Common myeloid progenitor, CD34-positive (primary cell): ENCODE measurements at regions not wholly inside any gene's neighbourhood (a gene's known extent, or its start where the extent isn't known, plus 50 kb on each side); places are given as distances from the start of the nearest gene placed in this dataset.

Experiments used
- CTCF ChIA-PET: fragments of 350-600 bp; sonication (Branson Sonifier 250); formaldehyde crosslinking; loops from one replicate; lab custom pipeline; 2021; ENCODE audit warnings: antibody characterized with exemption; lab: Charles Lee
- POLR2A ChIA-PET: fragments of 350-600 bp; sonication (Branson Sonifier 250); formaldehyde crosslinking; loops from one replicate; lab custom pipeline; 2021; ENCODE audit warnings: antibody characterized with exemption; lab: Charles Lee
- DNase-seq, 3 donors: peaks; one replicate each; pipeline versions ENCODE4 v3.0.0 to v3.0.0-alpha.2; 2013
- H3K27ac ChIP-seq, 2 experiments: 1 replicate in 1 of 2; 2 replicates in 1 of 2; pipeline ENCODE4 v1.7.0; 2013; ENCODE audit warnings: inconsistent platforms in 2 of 2, low read length in 2 of 2, mild to moderate bottlenecking in 2 of 2, low read depth in 1 of 2, moderate library complexity in 1 of 2; ENCODE audit not compliant: severe bottlenecking in 2 of 2, insufficient read depth in 1 of 2, poor library complexity in 1 of 2
- H3K27me3 ChIP-seq, 5 experiments: replicated peaks in 2 of 5; 1 replicate in 3 of 5; 2 replicates in 2 of 5; pipeline versions ENCODE4 v1.6.1 to v1.7.0; 2013; ENCODE audit warnings: low read length in 4 of 5, mild to moderate bottlenecking in 2 of 5, moderate library complexity in 2 of 5, inconsistent platforms in 1 of 5; ENCODE audit not compliant: insufficient read depth in 5 of 5, control insufficient read depth in 4 of 5
- H3K36me3 ChIP-seq, 4 experiments: 1 replicate in 2 of 4; 2 replicates in 2 of 4; pipeline versions ENCODE4 v1.6.1 to v1.7.0; 2013; ENCODE audit warnings: low read length in 3 of 4, control low read depth in 1 of 4, mild to moderate bottlenecking in 1 of 4; ENCODE audit not compliant: control insufficient read depth in 4 of 4, insufficient read depth in 4 of 4
- H3K4me1 ChIP-seq, 4 experiments: 1 replicate in 3 of 4; 2 replicates in 1 of 4; pipeline versions ENCODE4 v1.6.1 to v1.7.1; 2013; ENCODE audit warnings: low read length in 3 of 4, mild to moderate bottlenecking in 3 of 4, control low read depth in 1 of 4, inconsistent platforms in 1 of 4, moderate library complexity in 1 of 4; ENCODE audit not compliant: control insufficient read depth in 4 of 4, insufficient read depth in 4 of 4; ENCODE audit errors: control extremely low read depth in 1 of 4
- H3K4me3 ChIP-seq, 7 experiments: 1 replicate in 4 of 7; 2 replicates in 3 of 7; pipeline versions ENCODE4 v1.5.1 to v1.7.0; 2013; ENCODE audit warnings: mild to moderate bottlenecking in 7 of 7, low read length in 6 of 7, moderate library complexity in 6 of 7, inconsistent platforms in 2 of 7, low read depth in 2 of 7, control low read depth in 1 of 7; ENCODE audit not compliant: insufficient read depth in 4 of 7, control insufficient read depth in 1 of 7; ENCODE audit errors: extremely low read depth in 1 of 7
- H3K9me3 ChIP-seq, 5 experiments: 1 replicate in 4 of 5; 2 replicates in 1 of 5; pipeline versions ENCODE4 v1.6.1 to v1.7.1; 2013; ENCODE audit warnings: low read length in 4 of 5, mild to moderate bottlenecking in 2 of 5, inconsistent platforms in 1 of 5, low read depth in 1 of 5, moderate library complexity in 1 of 5; ENCODE audit not compliant: control insufficient read depth in 4 of 5, insufficient read depth in 2 of 5; ENCODE audit errors: control extremely low read depth in 1 of 5
- WGBS: methylation state at CpG from one replicate; pipeline ENCODE4 v1.1.5; 2013; ENCODE audit not compliant: insufficient coverage; 5-methylcytosine and 5-hydroxymethylcytosine counted together

GRCh38 chr5:63346451-63346850 lies 615.8 kb downstream of the HTR1A start:
- Histone ChIP-seq H3K4me3 (no peak overlapping the region), H3K4me1 (no peaks in the 10 kb centered on the region), H3K27me3 (no peaks in the 10 kb centered on the region), H3K36me3 (no peaks in the 10 kb centered on the region), H3K27ac (no peak overlapping the region), H3K9me3 (no peaks in the 10 kb centered on the region)
- CTCF ChIA-PET, result no interaction called here
- POLR2A ChIA-PET, result no interaction called here
- no peak for DNase-seq

GRCh38 chr5:63341442-63341841 lies 620.8 kb downstream of the HTR1A start:
- no peak overlapping the region for H3K27ac ChIP-seq
- no CpG with 5 or more reads among the region's 2 CpGs for WGBS
- ChIA-PET POLR2A (no interaction called here), CTCF (no interaction called here)
- H3K4me3 ChIP-seq, result no peak overlapping the region
- no peak for DNase-seq
- H3K36me3 ChIP-seq, result no peaks in the 10 kb centered on the region
- H3K27me3 ChIP-seq, result no peaks in the 10 kb centered on the region
- peaks cover 0 to 3% (median 0%) of the 10 kb centered on the region in 5 experiments for H3K9me3 ChIP-seq
- H3K4me1 ChIP-seq, result no peaks in the 10 kb centered on the region

- ChIA-PET POLR2A (no interaction called here), CTCF (no interaction called here)
- H3K9me3 ChIP-seq, result no peaks in the 10 kb centered on the region
- H3K27ac ChIP-seq, result no peak overlapping the region
- no peak overlapping the region for H3K4me3 ChIP-seq
- H3K36me3 ChIP-seq, result no peaks in the 10 kb centered on the region
- DNase-seq, result no peak
- no peaks in the 10 kb centered on the region for H3K4me1 ChIP-seq
- H3K27me3 ChIP-seq, result no peaks in the 10 kb centered on the region
- WGBS, result 100% methylated on average over 1 of the region's 1 CpG
Observed at GRCh38 chr5:63323926-63324325, 638.3 kb downstream of the HTR1A start.

GRCh38 chr5:63314551-63314950 lies 647.7 kb downstream of the HTR1A start:
- WGBS, result 80% methylated on average over 1 of the region's 6 CpGs

GRCh38 chr5:63310644-63311043 lies 651.6 kb downstream of the HTR1A start:
- Histone ChIP-seq H3K27ac (no peak overlapping the region), H3K27me3 (no peaks in the 10 kb centered on the region), H3K9me3 (no peaks in the 10 kb centered on the region), H3K36me3 (no peaks in the 10 kb centered on the region), H3K4me1 (no peaks in the 10 kb centered on the region), H3K4me3 (no peak overlapping the region)
- POLR2A ChIA-PET, result no interaction called here
- DNase-seq, result no peak
- CTCF ChIA-PET, result no interaction called here
- no CpG with 5 or more reads among the region's 1 CpG for WGBS

More at GRCh38 chr5:63314551-63314950, 647.7 kb downstream of the HTR1A start:
- no peaks in the 10 kb centered on the region for H3K9me3 ChIP-seq
- H3K36me3 ChIP-seq, result no peaks in the 10 kb centered on the region
- H3K27ac ChIP-seq, result no peak overlapping the region
- H3K4me3 ChIP-seq, result no peak overlapping the region
- CTCF ChIA-PET, result no interaction called here
- POLR2A ChIA-PET, result no interaction called here
- DNase-seq, result no peak
- no peaks in the 10 kb centered on the region for H3K27me3 ChIP-seq
- no peaks in the 10 kb centered on the region for H3K4me1 ChIP-seq

GRCh38 chr5:63306909-63307308 lies 655.3 kb downstream of the HTR1A start:
- Histone ChIP-seq H3K27me3 (no peaks in the 10 kb centered on the region), H3K4me1 (no peaks in the 10 kb centered on the region), H3K9me3 (no peaks in the 10 kb centered on the region), H3K4me3 (no peak overlapping the region), H3K27ac (no peak overlapping the region), H3K36me3 (no peaks in the 10 kb centered on the region)
- DNase-seq, result no peak
- WGBS, result no CpG with 5 or more reads among the region's 1 CpG
- ChIA-PET CTCF (no interaction called here), POLR2A (no interaction called here)

GRCh38 chr5:63293317-63293716 lies 668.9 kb downstream of the HTR1A start:
- H3K9me3 ChIP-seq, result no peaks in the 10 kb centered on the region
- CTCF ChIA-PET, result no interaction called here
- H3K36me3 ChIP-seq, result no peaks in the 10 kb centered on the region
- DNase-seq, result no peak
- no peak overlapping the region for H3K27ac ChIP-seq
- no peaks in the 10 kb centered on the region for H3K4me1 ChIP-seq
- POLR2A ChIA-PET, result no interaction called here
- H3K4me3 ChIP-seq, result no peak overlapping the region
- no peaks in the 10 kb centered on the region for H3K27me3 ChIP-seq
- WGBS, result no CpG with 5 or more reads among the region's 1 CpG
